Hepatocyte (in vitro differentiated cells): ENCODE measurements at regions not wholly inside any gene's neighbourhood (a gene's known extent, or its start where the extent isn't known, plus 50 kb on each side); places are given as distances from the start of the nearest gene placed in this dataset.
"Not testable (repeated sequence)": the region's sequence is repeated elsewhere in the genome, so short reads cannot be mapped to it uniquely, and the experiment has no call there.

Experiments
- DNase-seq: peaks from one replicate; pipeline ENCODE4 v3.0.0-alpha.2; 2016; ENCODE audit warnings: low spot score
- H2AFZ ChIP-seq: fragments of 200-600 bp; sonication (generic); 2 replicates; pipeline ENCODE4 v1.6.0; 2016; ENCODE audit warnings: antibody characterized with exemption, mild to moderate bottlenecking
- H3K27ac ChIP-seq: fragments of 200-600 bp; sonication (generic); 2 replicates; pipeline ENCODE4 v1.5.1; 2016; ENCODE audit warnings: mild to moderate bottlenecking
- H3K27me3 ChIP-seq: fragments of 200-600 bp; sonication (generic); 2 replicates; pipeline ENCODE4 v1.6.1; 2016
- H3K36me3 ChIP-seq: fragments of 200-600 bp; sonication (generic); replicated peaks from 2 replicates; pipeline ENCODE4 v1.5.1; 2016; ENCODE audit warnings: low read depth; ENCODE audit not compliant: insufficient read depth
- H3K4me1 ChIP-seq: fragments of 200-600 bp; sonication (generic); 2 replicates; pipeline ENCODE4 v1.5.1; 2016; ENCODE audit warnings: mild to moderate bottlenecking, moderate library complexity; ENCODE audit not compliant: insufficient read depth
- H3K4me2 ChIP-seq: fragments of 200-600 bp; sonication (generic); 2 replicates; pipeline ENCODE4 v1.6.0; 2016
- H3K4me3 ChIP-seq: fragments of 200-600 bp; sonication (generic); 2 replicates; pipeline ENCODE4 v1.5.1; 2016; ENCODE audit warnings: mild to moderate bottlenecking
- H3K79me2 ChIP-seq: fragments of 200-600 bp; sonication (generic); 2 replicates; pipeline ENCODE4 v1.6.0; 2017; ENCODE audit warnings: mild to moderate bottlenecking
- H3K9me2 ChIP-seq: fragments of 200-600 bp; sonication (generic); replicated peaks from 2 replicates; pipeline ENCODE4 v1.6.0; 2017; ENCODE audit warnings: mild to moderate bottlenecking; ENCODE audit not compliant: insufficient read depth
- H3K9me3 ChIP-seq: fragments of 200-600 bp; sonication (generic); 2 replicates; pipeline ENCODE4 v1.5.1; 2016; ENCODE audit warnings: low read depth, mild to moderate bottlenecking
- H4K20me1 ChIP-seq: fragments of 200-600 bp; sonication (generic); 2 replicates; pipeline ENCODE4 v1.6.0; 2016; ENCODE audit warnings: mild to moderate bottlenecking; ENCODE audit not compliant: insufficient read depth, poor library complexity, severe bottlenecking
- CTCF ChIP-seq: fragments of 200-600 bp; sonication (generic); IDR thresholded peaks from 2 replicates; pipeline ENCODE4 v1.5.1; 2016; ENCODE audit warnings: antibody characterized with exemption, mild to moderate bottlenecking; ENCODE audit not compliant: poor library complexity
- EZH2 ChIP-seq: fragments of 200-600 bp; sonication (generic); IDR thresholded peaks from 2 replicates; pipeline ENCODE4 v1.6.1; 2016; ENCODE audit warnings: antibody characterized with exemption, mild to moderate bottlenecking, borderline replicate concordance
- EZH2phosphoT487 ChIP-seq: fragments of 200-600 bp; sonication (generic); IDR thresholded peaks from one replicate; pipeline ENCODE4 v1.6.1; 2018; ENCODE audit warnings: antibody characterized with exemption, mild to moderate bottlenecking, low read depth, moderate library complexity; ENCODE audit not compliant: unreplicated experiment, severe bottlenecking
- WGBS: methylation state at CpG from one replicate; pipeline ENCODE4 v1.1.6; 2016; ENCODE audit warnings: low lambda C conversion rate; ENCODE audit errors: missing lambda C conversion rate; 5-methylcytosine and 5-hydroxymethylcytosine counted together

GRCh38 chr2:136703214-136703613 is 62.1 kb upstream of the THSD7B start:
- no peak overlapping the region for H3K4me3 ChIP-seq
- H3K4me1 ChIP-seq = no peaks in the 10 kb centered on the region
- H3K27ac ChIP-seq = no peak overlapping the region
- WGBS = 54% methylated on average over 2 of the region's 2 CpGs
- H3K79me2 ChIP-seq = no peaks in the 10 kb centered on the region
- H3K27me3 ChIP-seq = no peaks in the 10 kb centered on the region
- H3K9me2 ChIP-seq = no peaks in the 10 kb centered on the region
- no peaks in the 10 kb centered on the region for H3K9me3 ChIP-seq
- H3K4me2 ChIP-seq = no peak overlapping the region
- DNase-seq = no peak
- no peak for TF ChIP-seq CTCF
- TF ChIP-seq EZH2phosphoT487 = no peak
- no peak for TF ChIP-seq EZH2
- H3K36me3 ChIP-seq = no peaks in the 10 kb centered on the region
- no peak overlapping the region for H2AFZ ChIP-seq
- H4K20me1 ChIP-seq = no peaks in the 10 kb centered on the region

GRCh38 chr2:136696438-136696837 is 68.9 kb upstream of the THSD7B start:
- DNase-seq = no peak
- no peak overlapping the region for H3K4me2 ChIP-seq
- no peaks in the 10 kb centered on the region for H3K36me3 ChIP-seq
- H3K4me3 ChIP-seq = no peak overlapping the region
- WGBS = 40% methylated on average over 2 of the region's 2 CpGs
- no peaks in the 10 kb centered on the region for H3K4me1 ChIP-seq
- H3K9me2 ChIP-seq = no peaks in the 10 kb centered on the region
- TF ChIP-seq CTCF (no peak), EZH2 (no peak)
- no peaks in the 10 kb centered on the region for H3K27me3 ChIP-seq
- H4K20me1 ChIP-seq = no peaks in the 10 kb centered on the region
- H3K27ac ChIP-seq = no peak overlapping the region
- no peak overlapping the region for H2AFZ ChIP-seq
- H3K9me3 ChIP-seq = no peaks in the 10 kb centered on the region
- no peaks in the 10 kb centered on the region for H3K79me2 ChIP-seq

- Histone ChIP-seq H3K4me1 (no peaks in the 10 kb centered on the region), H3K27me3 (no peaks in the 10 kb centered on the region), H2AFZ (no peak overlapping the region), H3K79me2 (no peaks in the 10 kb centered on the region), H3K9me2 (no peaks in the 10 kb centered on the region), H3K4me2 (no peak overlapping the region), H3K36me3 (no peaks in the 10 kb centered on the region), H3K27ac (no peak overlapping the region), H3K9me3 (no peaks in the 10 kb centered on the region), H4K20me1 (no peaks in the 10 kb centered on the region), H3K4me3 (no peak overlapping the region)
- no peak for TF ChIP-seq CTCF
- no peak for TF ChIP-seq EZH2
- TF ChIP-seq EZH2phosphoT487 = no peak
- WGBS = 70% methylated on average over 5 of the region's 5 CpGs
- no peak for DNase-seq
Observed at GRCh38 chr2:136693966-136694365, 71.4 kb upstream of the THSD7B start.

GRCh38 chr2:136680079-136680478 is 85.3 kb upstream of the THSD7B start:
- not testable (repeated sequence) for H3K4me1 ChIP-seq, H3K9me2 ChIP-seq, H2AFZ ChIP-seq, H3K27ac ChIP-seq, H3K79me2 ChIP-seq, H3K4me2 ChIP-seq, H3K4me3 ChIP-seq, DNase-seq, H3K36me3 ChIP-seq, H3K9me3 ChIP-seq, H4K20me1 ChIP-seq, H3K27me3 ChIP-seq
- 42% methylated on average over 1 of the region's 1 CpG for WGBS
